ENCODE measurements at regions not wholly inside any gene's neighbourhood (a gene's known extent, or its start where the extent isn't known, plus 50 kb on each side); places are given as distances from the start of the nearest gene placed in this dataset.

- Histone ChIP-seq H3K27ac (ENCODE audit: low read depth, low read length) (no peak overlapping the region), H3K36me3 (ENCODE audit: control insufficient read depth, insufficient read depth, low read length) (no peaks in the 10 kb centered on the region), H3K27me3 (ENCODE audit: control insufficient read depth, insufficient read depth, low read length, poor library complexity, severe bottlenecking) (no peaks in the 10 kb centered on the region), H3K4me1 (ENCODE audit: control insufficient read depth, insufficient read depth, low read length) (peaks cover 5% of the 10 kb centered on the region), H3K4me3 (ENCODE audit: low read length) (no peak overlapping the region), H3K9ac (ENCODE audit: extremely low read depth, low read length, poor library complexity, severe bottlenecking) (no peak overlapping the region), H3K9me3 (ENCODE audit: control insufficient read depth, low read length) (no peaks in the 10 kb centered on the region)
- H3K9me3 Mint-ChIP-seq: no peaks in the 10 kb centered on the region
- WGBS, 2 experiments (ENCODE audit: insufficient coverage in 1 of 2, insufficient read length in 1 of 2): 69 to 80% methylated on average over 1 to 2 of the region's 2 CpGs
- no peaks in the 10 kb centered on the region for H3K36me3 Mint-ChIP-seq (ENCODE audit: low read depth)
- peaks cover 7% of the 10 kb centered on the region for H3K27me3 Mint-ChIP-seq (ENCODE audit: insufficient read depth)
- TF ChIP-seq, protein P1, sequence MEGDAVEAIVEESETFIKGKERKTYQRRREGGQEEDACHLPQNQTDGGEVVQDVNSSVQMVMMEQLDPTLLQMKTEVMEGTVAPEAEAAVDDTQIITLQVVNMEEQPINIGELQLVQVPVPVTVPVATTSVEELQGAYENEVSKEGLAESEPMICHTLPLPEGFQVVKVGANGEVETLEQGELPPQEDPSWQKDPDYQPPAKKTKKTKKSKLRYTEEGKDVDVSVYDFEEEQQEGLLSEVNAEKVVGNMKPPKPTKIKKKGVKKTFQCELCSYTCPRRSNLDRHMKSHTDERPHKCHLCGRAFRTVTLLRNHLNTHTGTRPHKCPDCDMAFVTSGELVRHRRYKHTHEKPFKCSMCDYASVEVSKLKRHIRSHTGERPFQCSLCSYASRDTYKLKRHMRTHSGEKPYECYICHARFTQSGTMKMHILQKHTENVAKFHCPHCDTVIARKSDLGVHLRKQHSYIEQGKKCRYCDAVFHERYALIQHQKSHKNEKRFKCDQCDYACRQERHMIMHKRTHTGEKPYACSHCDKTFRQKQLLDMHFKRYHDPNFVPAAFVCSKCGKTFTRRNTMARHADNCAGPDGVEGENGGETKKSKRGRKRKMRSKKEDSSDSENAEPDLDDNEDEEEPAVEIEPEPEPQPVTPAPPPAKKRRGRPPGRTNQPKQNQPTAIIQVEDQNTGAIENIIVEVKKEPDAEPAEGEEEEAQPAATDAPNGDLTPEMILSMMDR (conservative IDR thresholded peaks at IDR 0.05): no peak
- peaks cover 19% of the 10 kb centered on the region for H3K4me1 Mint-ChIP-seq
- no peak for DNase-seq
- H3K27ac Mint-ChIP-seq: no peak overlapping the region
- H3K4me3 Mint-ChIP-seq: no peak overlapping the region
These were observed 181.9 kb upstream of the BMP4 start for GRCh38 chr14:54138354-54139038.

DNA sequence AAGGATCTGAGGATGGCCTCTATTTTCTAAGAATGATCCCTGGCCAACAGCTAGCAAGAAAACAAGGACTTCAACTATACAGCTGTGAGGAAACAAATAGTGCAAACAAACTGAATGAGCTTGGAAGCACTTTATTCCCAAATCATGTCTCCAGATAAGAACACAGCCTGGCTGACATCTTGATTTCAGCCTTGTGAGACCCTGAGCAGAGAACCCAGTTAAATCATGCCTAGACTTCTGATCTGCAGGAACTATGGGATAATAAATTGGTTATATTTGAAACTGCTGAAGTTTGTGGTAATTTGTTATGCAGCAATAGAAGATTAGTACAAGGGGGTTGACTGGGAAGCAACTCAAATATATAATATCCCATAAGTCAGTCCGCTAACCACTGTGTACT lies 183.9 kb upstream of the BMP4 start:
- Mint-ChIP-seq H3K9me3 (no peaks in the 10 kb centered on the region), H3K36me3 (ENCODE audit: low read depth) (no peaks in the 10 kb centered on the region), H3K27me3 (ENCODE audit: insufficient read depth) (peaks cover 7% of the 10 kb centered on the region), H3K4me1 (peaks cover 8% of the 10 kb centered on the region), H3K4me3 (no peak overlapping the region), H3K27ac (no peak overlapping the region)
- Histone ChIP-seq H3K4me1 (ENCODE audit: control insufficient read depth, insufficient read depth, low read length) (no peaks in the 10 kb centered on the region), H3K9me3 (ENCODE audit: control insufficient read depth, low read length) (no peaks in the 10 kb centered on the region), H3K27me3 (ENCODE audit: control insufficient read depth, insufficient read depth, low read length, poor library complexity, severe bottlenecking) (no peaks in the 10 kb centered on the region), H3K9ac (ENCODE audit: extremely low read depth, low read length, poor library complexity, severe bottlenecking) (no peak overlapping the region), H3K27ac (ENCODE audit: low read depth, low read length) (no peak overlapping the region), H3K36me3 (ENCODE audit: control insufficient read depth, insufficient read depth, low read length) (no peaks in the 10 kb centered on the region), H3K4me3 (ENCODE audit: low read length) (no peak overlapping the region)
- WGBS, 2 experiments (ENCODE audit: insufficient coverage in 1 of 2, insufficient read length in 1 of 2): 100% methylated on average over 1 of the region's 1 CpG; no CpG with 5 or more reads in 1 of the 2 experiments
- TF ChIP-seq, protein P1 (conservative IDR thresholded peaks at IDR 0.05): no peak
- no peak for DNase-seq

GRCh38 chr14:54146601-54147000 lies 190.0 kb upstream of the BMP4 start:
- Mint-ChIP-seq H3K27ac (no peak overlapping the region), H3K27me3 (ENCODE audit: insufficient read depth) (no peaks in the 10 kb centered on the region), H3K9me3 (peaks cover 23% of the 10 kb centered on the region), H3K4me3 (no peak overlapping the region), H3K36me3 (ENCODE audit: low read depth) (no peaks in the 10 kb centered on the region), H3K4me1 (peaks cover 24% of the 10 kb centered on the region)
- no peak overlapping the region for H3K9ac ChIP-seq (ENCODE audit: extremely low read depth, low read length, poor library complexity, severe bottlenecking)
- H3K4me3 ChIP-seq (ENCODE audit: low read length): no peak overlapping the region
- H3K9me3 ChIP-seq (ENCODE audit: control insufficient read depth, low read length): peaks cover 24% of the 10 kb centered on the region
- no peaks in the 10 kb centered on the region for H3K36me3 ChIP-seq (ENCODE audit: control insufficient read depth, insufficient read depth, low read length)
- no peak for DNase-seq
- H3K27me3 ChIP-seq (ENCODE audit: control insufficient read depth, insufficient read depth, low read length, poor library complexity, severe bottlenecking): no peaks in the 10 kb centered on the region
- no peak overlapping the region for H3K27ac ChIP-seq (ENCODE audit: low read depth, low read length)
- 91 to 100% methylated on average over 2 of the region's 2 CpGs for WGBS, 2 experiments (ENCODE audit: insufficient coverage in 1 of 2, insufficient read length in 1 of 2)
- H3K4me1 ChIP-seq (ENCODE audit: control insufficient read depth, insufficient read depth, low read length): peaks cover 3% of the 10 kb centered on the region
- TF ChIP-seq, protein P1 (conservative IDR thresholded peaks at IDR 0.05): no peak

Data from endodermal cell (in vitro differentiated cells).